CD4-positive, alpha-beta T cell (primary cell): ENCODE measurements at regions not wholly inside any gene's neighbourhood (a gene's known extent, or its start where the extent isn't known, plus 50 kb on each side); places are given as distances from the start of the nearest gene placed in this dataset.

ENCODE experiments used
- ATAC-seq: fragments of 200-7000 bp; cut with Tn5 transposase; one replicate; pipeline ENCODE4 v1.10.0; 2022; ENCODE audit warnings: mild to moderate bottlenecking; ENCODE audit not compliant: poor library complexity
- CTCF ChIA-PET: fragments of 350-600 bp; sonication (Branson Sonifier 250); formaldehyde crosslinking; loops from one replicate; lab custom pipeline; 2021; ENCODE audit warnings: antibody characterized with exemption, inconsistent platforms; lab: Charles Lee
- POLR2A ChIA-PET: fragments of 350-600 bp; sonication (Branson Sonifier 250); formaldehyde crosslinking; loops from one replicate; lab custom pipeline; 2021; ENCODE audit warnings: antibody characterized with exemption, inconsistent platforms; lab: Charles Lee
- DNase-seq, 14 experiments: peaks; one replicate each; pipeline ENCODE4 v3.0.0-alpha.2; 2013 to 2020; ENCODE audit warnings: mixed read lengths in 2 of 14
- H3K27ac ChIP-seq, 2 donors: one replicate each; pipeline versions ENCODE4 v1.5.1 to v1.7.0; 2013; ENCODE audit warnings: low read length in 2 of 2, low read depth in 1 of 2, mild to moderate bottlenecking in 1 of 2
- H3K27me3 ChIP-seq, 2 experiments: 1 replicate in 1 of 2; 2 replicates in 1 of 2; pipeline versions ENCODE4 v1.6.1 to v1.7.0; 2013; ENCODE audit warnings: low read length in 2 of 2, control low read depth in 1 of 2, mild to moderate bottlenecking in 1 of 2, moderate library complexity in 1 of 2; ENCODE audit not compliant: insufficient read depth in 2 of 2, control insufficient read depth in 1 of 2
- H3K36me3 ChIP-seq: one replicate; pipeline ENCODE4 v1.6.1; 2013; ENCODE audit warnings: low read length, control low read depth; ENCODE audit not compliant: insufficient read depth
- H3K4me1 ChIP-seq: one replicate; pipeline ENCODE4 v1.6.1; 2013; ENCODE audit warnings: low read length, control low read depth; ENCODE audit not compliant: insufficient read depth
- H3K4me3 ChIP-seq: one replicate; pipeline ENCODE4 v1.5.1; 2013; ENCODE audit warnings: mild to moderate bottlenecking, low read length, moderate library complexity
- H3K9me3 ChIP-seq, 2 experiments: 1 replicate in 1 of 2; 2 replicates in 1 of 2; pipeline versions ENCODE4 v1.6.1 to v1.7.0; 2013; ENCODE audit warnings: low read length in 2 of 2, mild to moderate bottlenecking in 2 of 2, control low read depth in 1 of 2, moderate library complexity in 1 of 2; ENCODE audit not compliant: control insufficient read depth in 1 of 2, insufficient read depth in 1 of 2
- H3K27ac Mint-ChIP-seq: one replicate; pipeline ENCODE4 v1.8.0; 2020; ENCODE audit warnings: mixed read lengths
- H3K27me3 Mint-ChIP-seq: one replicate; pipeline ENCODE4 v1.8.0; 2021; ENCODE audit warnings: mixed read lengths
- H3K36me3 Mint-ChIP-seq: one replicate; pipeline ENCODE4 v1.8.0; 2021; ENCODE audit warnings: low read depth, mixed read lengths
- H3K4me1 Mint-ChIP-seq: one replicate; pipeline ENCODE4 v1.8.0; 2021; ENCODE audit warnings: low read depth, mixed read lengths
- H3K4me3 Mint-ChIP-seq: one replicate; pipeline ENCODE4 v1.8.0; 2020; ENCODE audit warnings: mild to moderate bottlenecking, mixed read lengths
- H3K9me3 Mint-ChIP-seq: one replicate; pipeline ENCODE4 v1.8.0; 2020; ENCODE audit warnings: mixed read lengths
- CTCF ChIP-seq: fragments of 200-600 bp; IDR thresholded peaks from one replicate; pipeline ENCODE4 v1.8.0; 2022; ENCODE audit warnings: antibody characterized with exemption, mild to moderate bottlenecking
- intact Hi-C, 2 experiments: fragments of 100-400 bp; cut with DNase I in 1 of 2; cut with micrococcal nuclease in 1 of 2; formaldehyde crosslinking; loops; one replicate each; pipeline versions ENCODE4 v1.15.1 to v1.9.0; 2023 to 2025; cut with DNase I, micrococcal nuclease

GRCh38 chr21:35303085-35303484, 254.0 kb upstream of the RUNX1 start:
- ChIA-PET CTCF (no interaction called here), POLR2A (no interaction called here)
- Histone ChIP-seq H3K27me3 (peaks cover 0 to 2% of the 10 kb centered on the region in 2 experiments), H3K4me3 (no peak overlapping the region), H3K9me3 (no peaks in the 10 kb centered on the region), H3K4me1 (no peaks in the 10 kb centered on the region), H3K36me3 (no peaks in the 10 kb centered on the region), H3K27ac (no peak overlapping the region)
- no peak for DNase-seq
- Mint-ChIP-seq H3K27me3 (peaks cover 6% of the 10 kb centered on the region), H3K4me3 (no peak overlapping the region), H3K36me3 (no peaks in the 10 kb centered on the region), H3K9me3 (no peaks in the 10 kb centered on the region), H3K27ac (no peak overlapping the region), H3K4me1 (no peaks in the 10 kb centered on the region)
- intact Hi-C loops = no loop called here
- no peak for ATAC-seq
- TF ChIP-seq CTCF = no peak

GRCh38 chr21:35298757-35299156, 249.7 kb upstream of the RUNX1 start:
- Histone ChIP-seq H3K4me1 (no peaks in the 10 kb centered on the region), H3K4me3 (no peak overlapping the region), H3K9me3 (no peaks in the 10 kb centered on the region), H3K36me3 (no peaks in the 10 kb centered on the region), H3K27me3 (no peaks in the 10 kb centered on the region), H3K27ac (no peak overlapping the region)
- Mint-ChIP-seq H3K36me3 (no peaks in the 10 kb centered on the region), H3K4me3 (no peak overlapping the region), H3K4me1 (no peaks in the 10 kb centered on the region), H3K27me3 (no peaks in the 10 kb centered on the region), H3K9me3 (no peaks in the 10 kb centered on the region), H3K27ac (no peak overlapping the region)
- no peak for TF ChIP-seq CTCF
- ChIA-PET CTCF (no interaction called here), POLR2A (interaction anchor here (0.6 kb wide), 1 partner anchor 52 kb away, joined by 3 read pairs; no protein-coding TSS in a partner anchor)
- DNase-seq (no peak), ATAC-seq (no peak)
- intact Hi-C loops = no loop called here

GRCh38 chr21:35297665-35298064, 248.6 kb upstream of the RUNX1 start:
- no peak overlapping the region for H3K27ac ChIP-seq
- H3K36me3 ChIP-seq = no peaks in the 10 kb centered on the region
- Mint-ChIP-seq H3K4me3 (no peak overlapping the region), H3K36me3 (no peaks in the 10 kb centered on the region), H3K4me1 (no peaks in the 10 kb centered on the region), H3K27me3 (no peaks in the 10 kb centered on the region), H3K9me3 (no peaks in the 10 kb centered on the region), H3K27ac (no peak overlapping the region)
- POLR2A ChIA-PET = no interaction called here
- intact Hi-C loops = no loop called here
- no peak overlapping the region for H3K4me3 ChIP-seq
- ATAC-seq = no peak
- no peaks in the 10 kb centered on the region for H3K9me3 ChIP-seq
- no peak for TF ChIP-seq CTCF
- DNase-seq = no peak
- CTCF ChIA-PET = no interaction called here
- no peaks in the 10 kb centered on the region for H3K4me1 ChIP-seq
- no peaks in the 10 kb centered on the region for H3K27me3 ChIP-seq
